Lung microvascular endothelial cell (primary cell): ENCODE measurements at regions not wholly inside any gene's neighbourhood (a gene's known extent, or its start where the extent isn't known, plus 50 kb on each side); places are given as distances from the start of the nearest gene placed in this dataset.
"Not testable (repeated sequence)": the region's sequence is repeated elsewhere in the genome, so short reads cannot be mapped to it uniquely, and the experiment has no call there.

Experiments used
- DNase-seq, 2 donors: peaks; one replicate each; pipeline versions ENCODE4 v3.0.0 to v3.0.0-alpha.2; 2010; ENCODE audit warnings: low read depth in 2 of 2

DNA sequence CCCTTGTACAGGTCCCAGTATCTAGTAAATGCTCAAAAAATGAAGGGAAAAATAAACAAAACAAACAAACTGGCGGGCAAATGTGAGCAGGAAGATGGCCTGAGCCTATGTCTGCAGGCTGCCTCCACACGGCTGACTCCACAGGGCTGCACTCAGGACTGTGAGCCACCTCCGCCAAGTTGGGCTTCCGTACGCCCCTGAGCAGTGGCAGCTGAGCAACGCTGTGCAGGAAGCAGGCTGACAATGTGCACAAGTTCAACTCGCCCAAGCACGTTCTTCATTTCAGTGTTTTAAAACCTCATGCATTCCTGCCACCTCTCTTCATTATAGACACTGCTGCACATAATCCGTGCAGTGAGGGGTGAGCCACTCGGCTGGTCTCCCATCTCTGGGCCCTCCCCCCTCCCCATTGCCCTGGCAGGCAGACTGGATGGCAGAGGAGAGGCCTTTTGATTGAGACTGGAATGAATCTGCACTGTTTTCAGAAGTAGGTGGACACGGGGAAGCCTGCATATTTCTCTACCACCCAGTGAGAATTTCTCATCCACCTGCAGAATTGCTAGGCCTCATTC is 915.3 kb downstream of the UQCRFS1 start:
- DNase-seq: peak in 1 of 2 donors; percentile 9

- no peak for DNase-seq
Observed at GRCh38 chr19:28297036-28297435, 915.9 kb downstream of the UQCRFS1 start.

- no peak for DNase-seq
Observed at GRCh38 chr19:28296506-28296905, 916.4 kb downstream of the UQCRFS1 start.

DNA sequence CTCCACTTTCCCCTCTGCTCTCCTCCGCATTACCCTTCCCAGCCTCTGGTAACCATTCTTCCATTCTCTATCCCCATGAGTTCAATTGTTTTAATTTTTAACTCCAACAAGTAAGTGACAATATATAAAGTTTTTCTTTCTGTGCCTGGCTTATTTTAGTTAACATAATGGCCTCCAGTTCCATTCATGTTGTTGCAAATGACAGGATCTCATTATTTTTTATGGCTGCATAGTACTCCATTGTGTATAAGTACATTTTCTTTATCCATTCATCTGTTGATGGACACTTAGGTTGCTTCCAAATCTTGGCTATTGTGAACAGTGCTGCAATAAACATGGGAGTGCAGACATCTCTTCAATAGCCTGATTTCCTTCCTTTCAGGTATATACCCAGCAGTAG is 918.0 kb downstream of the UQCRFS1 start:
- not testable (repeated sequence) for DNase-seq

GRCh38 chr19:28294395-28294794 is 918.6 kb downstream of the UQCRFS1 start:
- DNase-seq: peak; percentile 56 to 78

- no peak for DNase-seq
Observed at GRCh38 chr19:28293685-28294084, 919.3 kb downstream of the UQCRFS1 start.

GRCh38 chr19:28292822-28293500 is 920.0 kb downstream of the UQCRFS1 start:
- peak; percentile 51 for DNase-seq

DNA sequence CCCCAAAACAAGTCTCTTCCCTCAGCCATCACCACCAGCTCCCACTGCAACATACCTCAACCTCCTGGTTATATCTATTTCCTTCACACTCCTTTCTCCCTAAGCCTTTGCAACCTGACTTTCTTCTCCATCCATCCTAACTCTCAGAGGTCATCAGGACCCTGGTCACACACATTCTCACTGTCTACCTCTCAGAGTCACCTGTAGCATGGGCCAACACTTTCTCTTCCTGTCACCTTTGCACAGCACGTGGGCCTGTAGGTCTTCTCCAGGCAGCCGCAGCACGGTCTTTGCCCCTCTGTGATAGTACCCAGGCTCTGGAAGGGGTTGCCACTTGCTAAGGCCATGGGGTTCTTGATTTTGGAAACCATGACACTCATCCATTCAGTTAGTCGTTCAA is 921.1 kb downstream of the UQCRFS1 start:
- no peak for DNase-seq

- no peak for DNase-seq
Observed at GRCh38 chr19:28290963-28291657, 921.8 kb downstream of the UQCRFS1 start.

GRCh38 chr19:28289295-28290063 is 923.5 kb downstream of the UQCRFS1 start:
- peak; percentile 56 to 75 for DNase-seq

GRCh38 chr19:28288572-28289264 is 924.2 kb downstream of the UQCRFS1 start:
- no peak for DNase-seq

DNA sequence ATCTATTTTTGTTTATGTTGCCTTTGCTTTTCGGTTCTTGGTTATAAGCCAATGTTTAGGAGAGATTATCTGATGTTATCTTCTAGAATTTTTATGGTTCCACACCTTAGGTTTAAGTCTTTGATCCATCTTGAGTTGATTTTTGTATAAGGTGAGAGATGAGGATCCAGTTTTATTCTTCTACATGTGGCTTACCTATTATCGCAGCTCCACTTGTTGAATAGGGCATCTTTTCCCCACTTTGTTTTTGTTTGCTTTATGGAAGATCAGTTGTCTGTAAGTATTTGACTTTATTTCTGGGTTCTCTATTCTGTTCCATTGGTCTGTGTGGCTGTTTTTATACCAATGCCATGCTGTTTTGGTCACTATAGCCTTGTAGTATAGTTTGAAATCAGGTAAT is 927.0 kb downstream of the UQCRFS1 start:
- DNase-seq: no peak

GRCh38 chr19:28285078-28285477 is 927.9 kb downstream of the UQCRFS1 start:
- DNase-seq: no peak

DNA sequence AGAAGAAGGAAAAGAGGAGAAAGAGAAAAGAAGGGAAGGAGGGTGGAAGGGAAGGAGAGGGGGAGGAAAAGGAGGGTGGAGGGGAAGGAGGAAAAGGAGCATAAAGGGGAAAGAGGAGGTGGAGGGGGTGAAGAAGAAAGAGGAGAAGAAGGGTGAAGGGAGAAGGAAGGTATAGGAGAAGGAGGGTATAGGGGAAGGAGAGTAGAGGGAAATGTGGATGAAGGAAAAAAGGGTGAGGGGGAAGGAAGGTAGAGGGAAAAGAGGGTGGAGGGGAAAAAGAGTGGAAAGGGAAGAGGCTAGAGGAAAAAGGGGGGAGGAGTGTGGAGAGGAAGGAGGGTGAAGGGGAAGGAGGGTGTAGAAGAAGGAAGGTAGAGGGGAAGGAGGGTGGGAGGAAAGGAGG is 928.6 kb downstream of the UQCRFS1 start:
- no peak for DNase-seq

DNA sequence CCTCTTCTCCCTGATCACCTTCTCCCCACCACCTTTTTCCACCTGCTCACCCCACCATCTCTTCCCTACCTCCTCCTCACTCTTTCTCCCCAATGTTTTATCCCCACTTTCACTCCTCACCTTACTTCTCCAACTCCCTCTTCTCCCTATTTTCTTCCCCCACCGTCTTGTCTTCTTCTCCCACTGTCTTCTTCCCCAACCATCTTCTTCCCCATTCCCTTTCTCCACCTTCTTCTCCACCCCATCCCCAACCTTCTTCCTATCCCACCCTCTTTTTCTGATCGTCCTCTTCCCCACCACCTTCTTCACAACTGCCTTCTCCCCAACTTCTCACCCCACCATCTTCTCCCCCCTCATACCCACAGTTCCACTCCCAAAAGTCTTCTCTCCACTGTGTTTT is 929.4 kb downstream of the UQCRFS1 start:
- no peak for DNase-seq

DNA sequence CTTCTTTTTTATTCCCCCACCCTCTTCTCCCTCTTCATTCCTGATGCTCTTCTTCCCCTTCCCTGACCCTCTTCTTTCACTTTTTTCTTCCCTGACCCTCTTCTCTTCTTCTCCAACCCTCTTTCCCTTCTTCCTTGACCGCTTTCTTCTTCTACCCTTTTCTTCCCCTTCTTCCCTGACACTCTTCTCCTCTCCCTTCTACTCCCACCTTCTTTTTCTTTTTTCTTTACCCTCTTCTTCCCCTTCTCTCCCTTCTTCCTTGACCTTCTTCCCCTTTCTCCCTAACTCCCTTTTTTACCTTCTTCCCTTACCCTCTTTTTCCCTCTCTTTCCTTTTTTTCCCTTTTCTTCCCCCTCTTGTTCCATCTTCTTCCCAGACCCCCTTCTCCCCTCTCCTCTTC is 931.3 kb downstream of the UQCRFS1 start:
- no peak for DNase-seq

DNA sequence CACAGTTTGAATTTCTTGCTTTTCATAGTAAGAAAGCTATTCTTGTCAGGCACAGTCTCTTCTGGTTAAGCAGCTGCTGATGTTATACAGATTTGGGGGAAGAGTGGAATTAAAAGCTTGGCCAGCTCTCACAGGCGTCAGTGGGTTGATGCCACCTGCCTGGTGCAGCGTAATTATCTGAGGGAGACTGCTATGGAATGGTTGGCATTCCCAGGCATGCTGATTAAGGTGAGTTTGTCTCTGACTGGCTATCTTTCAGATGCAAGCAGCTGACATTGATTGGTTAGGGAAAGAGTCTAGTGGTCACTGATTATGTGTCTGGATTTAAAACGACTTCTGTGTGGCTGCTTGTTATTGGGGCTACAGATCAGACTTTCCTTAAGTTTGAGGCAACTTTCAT is 948.4 kb downstream of the UQCRFS1 start:
- no peak for DNase-seq

DNA sequence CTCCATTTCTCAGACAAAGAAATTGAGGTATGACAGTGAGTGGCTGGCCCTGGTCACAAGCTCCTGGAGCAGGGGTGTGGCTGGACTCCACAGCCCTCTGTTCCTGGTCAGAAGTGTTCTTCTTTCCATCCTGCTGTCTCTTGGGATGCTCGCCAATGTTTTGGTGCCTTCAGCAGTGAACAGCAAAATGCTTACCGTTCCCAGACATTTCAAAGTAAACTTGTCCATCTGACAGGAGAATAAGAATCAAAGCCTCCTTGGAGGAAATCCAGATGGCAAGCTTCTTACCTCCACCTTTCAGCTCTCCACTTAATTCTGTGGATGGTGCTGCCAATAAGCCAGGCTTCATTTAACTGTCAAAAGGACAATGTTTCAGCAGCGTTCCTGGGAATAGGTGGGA is 954.1 kb downstream of the UQCRFS1 start:
- DNase-seq: no peak

GRCh38 chr19:28257396-28257795 is 955.6 kb downstream of the UQCRFS1 start:
- DNase-seq: peak in 1 of 2 donors; percentile 93

DNA sequence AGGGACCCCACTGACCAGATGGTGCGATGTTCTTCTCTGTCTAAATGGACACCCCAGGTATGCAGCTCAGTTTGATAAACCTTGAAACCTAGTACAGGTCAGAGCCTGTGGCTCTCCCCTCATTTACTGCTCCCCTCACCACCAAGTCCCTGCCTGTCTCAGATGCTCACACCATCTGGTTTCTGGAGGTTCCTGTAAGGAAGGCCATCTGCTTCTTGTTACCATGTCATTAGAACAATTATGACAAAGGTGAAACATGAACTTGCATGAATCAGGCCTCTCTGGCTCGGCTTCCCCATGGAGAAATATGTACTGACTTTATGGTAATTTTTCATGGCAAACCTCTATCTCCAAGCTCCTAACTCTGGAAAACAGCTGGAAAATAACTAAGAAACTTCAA is 965.7 kb downstream of the UQCRFS1 start:
- DNase-seq: no peak

- no peak for DNase-seq
Observed at GRCh38 chr19:28245937-28246336, 967.0 kb downstream of the UQCRFS1 start.

DNA sequence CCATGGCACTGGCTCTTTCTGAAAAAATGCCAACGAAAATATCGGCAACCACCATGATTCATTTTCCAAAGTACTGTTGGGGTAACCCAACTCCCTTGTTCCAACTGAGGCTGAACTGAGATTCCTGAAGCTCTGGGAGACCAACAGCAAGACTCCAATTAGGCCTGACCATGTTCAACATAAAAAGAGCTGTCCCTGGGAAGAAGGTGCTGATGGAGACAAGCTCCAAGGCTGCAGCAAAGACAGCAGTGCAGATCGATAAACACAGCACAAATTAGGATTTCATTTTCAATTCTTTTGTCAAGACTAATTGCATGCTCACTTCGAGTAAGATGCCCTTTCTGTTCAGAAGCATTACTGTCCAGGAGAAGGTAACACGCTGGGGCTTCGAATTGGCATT is 968.0 kb downstream of the UQCRFS1 start:
- DNase-seq: no peak
